ENCODE measurements at regions not wholly inside any gene's neighbourhood (a gene's known extent, or its start where the extent isn't known, plus 50 kb on each side); places are given as distances from the start of the nearest gene placed in this dataset.

DNA sequence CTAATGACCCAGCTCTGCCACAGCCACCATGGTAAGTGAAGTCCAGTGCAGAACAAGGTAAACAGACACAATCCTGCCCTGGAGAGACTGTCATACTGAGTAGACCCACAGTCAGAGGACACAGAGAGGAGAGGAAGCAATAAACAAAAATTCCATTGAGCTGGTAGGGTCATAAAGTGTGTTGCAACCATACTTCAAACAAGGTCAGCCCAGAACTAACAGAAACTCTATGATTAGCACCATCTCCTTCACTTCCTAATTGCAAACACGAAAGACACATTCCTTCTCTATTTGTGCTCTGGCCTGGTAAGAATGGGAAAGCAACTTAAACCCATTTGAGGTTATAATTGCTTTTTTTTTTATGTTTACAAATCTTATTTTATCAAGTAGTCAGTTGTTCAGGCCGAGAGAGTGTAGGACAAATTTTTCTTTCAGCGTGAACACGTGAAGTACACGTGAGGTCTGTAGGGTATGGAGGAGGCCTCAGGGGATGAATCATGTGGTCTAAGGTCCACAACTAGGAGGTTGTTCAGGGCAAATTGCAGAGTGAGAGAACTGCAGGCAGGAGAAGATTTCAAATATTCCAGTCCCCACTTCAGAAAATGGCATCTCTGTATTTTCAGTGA, 71.4 kb upstream of the GLS start:
- DNase-seq (ENCODE audit: low spot score) = peak; percentile 46

- no peak for DNase-seq (ENCODE audit: low spot score)
Measured at GRCh38 chr2:190809876-190810525, 70.6 kb upstream of the GLS start.

- DNase-seq (ENCODE audit: low spot score) = no peak
Measured at GRCh38 chr2:190810981-190811587, 69.5 kb upstream of the GLS start.

DNA sequence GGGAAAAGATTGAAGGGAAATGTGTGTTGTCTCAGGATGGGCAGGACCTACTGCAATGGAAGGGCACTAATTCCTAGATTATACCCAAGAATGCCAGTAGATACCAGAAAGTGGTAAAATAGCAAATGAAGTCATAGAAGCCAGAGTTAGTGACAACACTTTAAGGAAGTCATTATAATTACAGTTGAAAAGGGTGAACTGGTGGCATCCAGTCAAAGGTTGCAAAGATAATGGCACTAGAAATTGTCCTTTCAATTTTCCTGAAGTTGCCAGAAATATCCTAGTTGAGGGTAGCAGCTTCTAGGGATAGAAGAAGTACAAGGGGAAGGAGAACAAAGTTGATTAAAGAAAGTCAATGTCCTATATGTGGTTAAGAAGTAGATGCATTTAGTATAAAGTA, 68.8 kb upstream of the GLS start:
- no peak for DNase-seq (ENCODE audit: low spot score)

- no peak for DNase-seq (ENCODE audit: low spot score)
Measured at GRCh38 chr2:190812506-190813294, 67.9 kb upstream of the GLS start.

- DNase-seq (ENCODE audit: low spot score) = no peak
Measured at GRCh38 chr2:190815226-190815625, 65.4 kb upstream of the GLS start.

DNA sequence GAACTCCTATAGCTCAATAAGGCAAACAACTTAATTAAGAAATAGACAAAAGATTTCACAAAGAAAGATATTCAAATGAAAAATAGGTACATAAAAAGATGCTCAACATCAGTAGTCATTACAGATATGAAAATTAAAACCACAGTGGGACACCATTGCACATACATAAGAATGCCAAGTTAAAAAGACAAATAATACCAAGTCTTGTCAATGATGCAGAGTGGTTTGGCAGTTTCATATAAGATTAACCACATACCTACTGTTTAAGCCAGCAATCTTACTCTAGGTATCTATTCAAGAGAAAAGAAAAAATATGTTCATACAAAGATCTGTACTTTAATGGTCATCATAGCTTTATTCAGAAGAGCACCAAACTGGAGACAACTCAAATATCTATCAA, 63.5 kb upstream of the GLS start:
- no peak for DNase-seq (ENCODE audit: low spot score)

GRCh38 chr2:190819840-190820301, 60.8 kb upstream of the GLS start:
- DNase-seq (ENCODE audit: low spot score) = no peak

DNA sequence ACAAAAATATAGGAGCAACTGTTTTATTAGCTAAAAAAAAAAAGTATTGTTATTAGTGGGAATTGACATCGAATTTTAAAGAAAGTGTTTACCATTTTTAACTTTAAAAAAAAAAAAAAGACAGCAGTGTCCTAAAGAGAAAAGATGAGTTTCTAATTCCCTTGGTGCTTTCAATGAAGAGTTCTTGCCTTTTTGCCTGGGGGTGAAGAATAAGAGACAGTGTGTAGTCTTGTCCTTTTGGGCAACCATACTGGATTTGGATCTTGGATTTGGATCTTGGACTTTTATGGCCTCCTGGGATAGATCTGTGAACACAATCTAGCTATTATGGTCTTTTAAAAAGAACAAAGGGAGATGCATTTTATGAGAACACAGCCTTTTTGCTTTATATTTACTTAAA, 60.2 kb upstream of the GLS start:
- DNase-seq (ENCODE audit: low spot score) = no peak

- no peak for DNase-seq (ENCODE audit: low spot score)
Measured at GRCh38 chr2:190822043-190822442, 58.6 kb upstream of the GLS start.

- no peak for DNase-seq (ENCODE audit: low spot score)
Measured at GRCh38 chr2:190827720-190828119, 52.9 kb upstream of the GLS start.

DNA sequence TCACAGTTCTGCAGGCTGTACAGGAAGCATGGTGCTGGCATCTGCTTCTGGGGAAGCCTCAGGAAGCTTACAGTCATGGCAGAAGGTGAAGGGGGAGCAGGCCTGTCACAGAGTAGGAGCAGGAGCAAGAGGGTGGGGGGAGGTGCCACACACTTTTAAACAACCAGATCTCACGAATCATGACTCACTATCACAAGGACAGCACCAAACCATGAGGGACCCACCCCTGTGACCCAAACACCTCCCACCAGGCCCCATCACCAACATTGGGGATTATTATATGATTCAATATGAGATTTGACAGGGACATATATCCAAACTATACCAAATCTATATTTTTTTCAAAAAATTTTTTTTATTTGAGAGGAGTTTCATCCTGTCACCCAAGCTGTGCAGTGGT, 51.0 kb upstream of the GLS start:
- no peak for DNase-seq (ENCODE audit: low spot score)

All from HuH-7 (cell line).